ENCODE measurements at regions not wholly inside any gene's neighbourhood (a gene's known extent, or its start where the extent isn't known, plus 50 kb on each side); places are given as distances from the start of the nearest gene placed in this dataset.

- no peak for TF ChIP-seq POLR2A (IDR thresholded peaks at IDR 0.05)
- TF ChIP-seq CTCF (IDR thresholded peaks at IDR 0.05), result no peak
Measured at GRCh38 chr1:234862360-234862943, 252.5 kb upstream of the IRF2BP2 start.

Measured in breast epithelium (tissue), 3 donors.